Esophagus squamous epithelium (tissue), 4 donors: ENCODE measurements at regions not wholly inside any gene's neighbourhood (a gene's known extent, or its start where the extent isn't known, plus 50 kb on each side); places are given as distances from the start of the nearest gene placed in this dataset.

Source experiments
- POLR2A ChIP-seq, 4 donors: fragments of 450-650 bp; IDR thresholded peaks; one replicate each; pipeline ENCODE4 v1.6.1; 2017; ENCODE audit warnings: antibody characterized with exemption in 4 of 4, mild to moderate bottlenecking in 4 of 4, moderate library complexity in 3 of 4
- TF ChIP-seq, protein P1 (sequence below), 6 experiments: fragments of 450-650 bp in 4 of 6; fragments of 200-600 bp in 2 of 6; sonication (generic) in 2 of 6; IDR thresholded peaks; one replicate each; pipeline ENCODE4 v1.5.1; 2016 to 2019; ENCODE audit warnings: antibody characterized with exemption in 6 of 6, mild to moderate bottlenecking in 4 of 6, moderate library complexity in 4 of 6

DNA sequence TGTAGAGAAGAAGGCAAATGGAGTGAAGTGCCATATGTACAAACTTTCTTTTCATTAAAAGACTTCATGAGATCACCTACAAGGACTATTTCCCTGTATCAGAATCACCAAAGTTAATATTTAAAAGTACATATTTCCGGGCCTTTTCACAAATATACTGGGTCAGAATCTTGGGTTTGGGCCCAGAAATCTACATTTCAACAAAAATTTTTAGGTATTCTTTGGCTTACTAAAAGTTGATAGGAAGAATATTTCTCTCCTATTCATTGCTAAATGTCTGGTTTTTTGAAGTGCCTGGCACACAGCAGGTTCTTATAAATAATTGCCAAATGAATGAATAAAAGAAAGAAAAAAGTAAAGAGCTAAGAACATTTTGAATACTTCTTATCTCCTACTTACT is 843.8 kb upstream of the ACVR2A start:
- TF ChIP-seq, protein P1, sequence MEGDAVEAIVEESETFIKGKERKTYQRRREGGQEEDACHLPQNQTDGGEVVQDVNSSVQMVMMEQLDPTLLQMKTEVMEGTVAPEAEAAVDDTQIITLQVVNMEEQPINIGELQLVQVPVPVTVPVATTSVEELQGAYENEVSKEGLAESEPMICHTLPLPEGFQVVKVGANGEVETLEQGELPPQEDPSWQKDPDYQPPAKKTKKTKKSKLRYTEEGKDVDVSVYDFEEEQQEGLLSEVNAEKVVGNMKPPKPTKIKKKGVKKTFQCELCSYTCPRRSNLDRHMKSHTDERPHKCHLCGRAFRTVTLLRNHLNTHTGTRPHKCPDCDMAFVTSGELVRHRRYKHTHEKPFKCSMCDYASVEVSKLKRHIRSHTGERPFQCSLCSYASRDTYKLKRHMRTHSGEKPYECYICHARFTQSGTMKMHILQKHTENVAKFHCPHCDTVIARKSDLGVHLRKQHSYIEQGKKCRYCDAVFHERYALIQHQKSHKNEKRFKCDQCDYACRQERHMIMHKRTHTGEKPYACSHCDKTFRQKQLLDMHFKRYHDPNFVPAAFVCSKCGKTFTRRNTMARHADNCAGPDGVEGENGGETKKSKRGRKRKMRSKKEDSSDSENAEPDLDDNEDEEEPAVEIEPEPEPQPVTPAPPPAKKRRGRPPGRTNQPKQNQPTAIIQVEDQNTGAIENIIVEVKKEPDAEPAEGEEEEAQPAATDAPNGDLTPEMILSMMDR (IDR thresholded peaks at IDR 0.05) = no peak
- no peak for TF ChIP-seq POLR2A (IDR thresholded peaks at IDR 0.05)
